GM12878 (cell line): ENCODE measurements at regions not wholly inside any gene's neighbourhood (a gene's known extent, or its start where the extent isn't known, plus 50 kb on each side); places are given as distances from the start of the nearest gene placed in this dataset.

ENCODE experiments used
- ATAC-seq: fragments of 200-7000 bp; cut with Tn5 transposase; 3 replicates; pipeline ENCODE4 v1.9.1; 2020; ENCODE audit warnings: mild to moderate bottlenecking, moderate library complexity
- BruUV-seq: library from RNA; stranded (reverse); fragments of 400-500 nt; replicated peaks from 2 replicates; lab custom pipeline; 2021; lab: Mats Ljungman, UMichigan
- CTCF ChIA-PET: fragments of 300-600 bp; sonication (Branson Sonifier 250); formaldehyde crosslinking; extraction: SDS; loops from one replicate; lab custom pipeline; 2021; ENCODE audit warnings: inconsistent platforms; lab: Yijun Ruan, JAX
- POLR2A ChIA-PET: fragments of 350-600 bp; formaldehyde crosslinking; extraction: SDS; loops from one replicate; lab custom pipeline; 2021; ENCODE audit warnings: inconsistent platforms; lab: Charles Lee
- RAD21 ChIA-PET: fragments of 300-600 bp; sonication (Branson Sonifier 250); formaldehyde crosslinking; loops from one replicate; lab custom pipeline; 2023; ENCODE audit warnings: antibody characterized with exemption; ENCODE audit not compliant: unreplicated experiment; lab: Charles Lee
- SMC1A ChIA-PET: fragments of 300-600 bp; sonication (Branson Sonifier 250); formaldehyde crosslinking; loops from one replicate; lab custom pipeline; 2023; ENCODE audit not compliant: unreplicated experiment, uncharacterized antibody; lab: Charles Lee
- DNase-seq: peaks from one replicate; pipeline ENCODE4 v3.0.0-alpha.2; 2011; ENCODE audit warnings: low read depth, low spot score
- FAIRE-seq: peaks from 3 replicates; lab custom pipeline; 2011; peaks lifted over from hg19 to GRCh38; lab: Jason Lieb, UNC
- H2AFZ ChIP-seq: 2 replicates; pipeline ENCODE4 v1.6.0; 2011; ENCODE audit warnings: low read depth, low read length, control low read depth; ENCODE audit not compliant: control insufficient read depth
- H3K27ac ChIP-seq: 2 replicates; pipeline ENCODE4 v1.5.1; 2011; ENCODE audit warnings: control low read depth; ENCODE audit not compliant: control insufficient read depth, insufficient read depth
- H3K27me3 ChIP-seq, 2 experiments: replicated peaks in 1 of 2; 2 replicates each; pipeline versions ENCODE4 v1.6.0 to v1.6.1; 2011; ENCODE audit warnings: low read length in 1 of 2; ENCODE audit not compliant: control insufficient read depth in 2 of 2, insufficient read depth in 2 of 2
- H3K36me3 ChIP-seq, 2 experiments: 2 replicates each; pipeline ENCODE4 v1.5.1; 2011; ENCODE audit warnings: low read length in 1 of 2; ENCODE audit not compliant: control insufficient read depth in 2 of 2, insufficient read depth in 2 of 2
- H3K4me1 ChIP-seq: 2 replicates; pipeline ENCODE4 v1.6.1; 2011; ENCODE audit warnings: mild to moderate bottlenecking, low read length, moderate library complexity, mixed read lengths; ENCODE audit not compliant: control insufficient read depth, insufficient read depth
- H3K4me2 ChIP-seq: 2 replicates; pipeline ENCODE4 v1.6.0; 2011; ENCODE audit warnings: control low read depth; ENCODE audit not compliant: control insufficient read depth, insufficient read depth
- H3K4me3 ChIP-seq: fragments of 200-600 bp; sonication (generic); 2 replicates; pipeline ENCODE4 v1.5.1; 2016
- H3K79me2 ChIP-seq: 2 replicates; pipeline ENCODE4 v1.6.0; 2011; ENCODE audit warnings: low read length; ENCODE audit not compliant: control insufficient read depth, insufficient read depth
- H3K9ac ChIP-seq: 2 replicates; pipeline ENCODE4 v1.8.0; 2011; ENCODE audit warnings: low read length, control low read depth, mixed read lengths; ENCODE audit not compliant: control insufficient read depth, insufficient read depth
- H3K9me3 ChIP-seq: replicated peaks from 3 replicates; pipeline ENCODE4 v1.5.1; 2011; ENCODE audit warnings: mild to moderate bottlenecking, low read length; ENCODE audit not compliant: control insufficient read depth, insufficient read depth
- H4K20me1 ChIP-seq: 2 replicates; pipeline ENCODE4 v1.6.0; 2011; ENCODE audit not compliant: control insufficient read depth, insufficient read depth
- ATF7 ChIP-seq: fragments of 450-650 bp; IDR thresholded peaks from 2 replicates; pipeline ENCODE4 v1.6.1; 2016; ENCODE audit warnings: low read depth, mild to moderate bottlenecking
- CEBPB ChIP-seq, 2 experiments: fragments of 150-350 bp in 1 of 2; IDR thresholded peaks; 2 replicates each; pipeline ENCODE4 v1.6.1; 2012 to 2014; ENCODE audit warnings: low read depth in 2 of 2, low read length in 2 of 2, borderline replicate concordance in 1 of 2, inconsistent platforms in 1 of 2
- NFIC ChIP-seq: IDR thresholded peaks from 2 replicates; pipeline ENCODE4 v1.6.1; 2012; ENCODE audit warnings: low read depth, mild to moderate bottlenecking, inconsistent platforms, low read length, moderate library complexity
- NRF1 ChIP-seq: conservative IDR thresholded peaks from 2 replicates; pipeline ENCODE4 v1.6.1; 2011; ENCODE audit warnings: mild to moderate bottlenecking, low read depth, low read length, improper control_type of control experiment
- SP1 ChIP-seq: IDR thresholded peaks from one replicate; pipeline ENCODE4 v1.6.1; 2011; ENCODE audit warnings: low read depth, low read length
- SPI1 ChIP-seq: IDR thresholded peaks from 2 replicates; pipeline ENCODE4 v1.6.1; 2011; ENCODE audit warnings: low read depth, mild to moderate bottlenecking, low read length, moderate library complexity, borderline replicate concordance; ENCODE audit not compliant: insufficient read depth
- ZBED1 ChIP-seq: IDR thresholded peaks from 2 replicates; pipeline ENCODE4 v1.6.1; 2016; ENCODE audit warnings: borderline replicate concordance
- ZNF24 ChIP-seq: fragments of 450-650 bp; IDR thresholded peaks from 2 replicates; pipeline ENCODE4 v1.6.1; 2017; ENCODE audit warnings: antibody characterized with exemption, mild to moderate bottlenecking
- ZNF687 ChIP-seq: fragments of 450-650 bp; IDR thresholded peaks from 2 replicates; pipeline ENCODE4 v1.6.1; 2017; ENCODE audit warnings: mild to moderate bottlenecking, moderate library complexity
- WGBS: methylation state at CpG from one replicate; pipeline ENCODE4 v1.1.6; 2016; ENCODE audit warnings: low lambda C conversion rate; ENCODE audit not compliant: insufficient replicate concordance, insufficient coverage; ENCODE audit errors: missing lambda C conversion rate; 5-methylcytosine and 5-hydroxymethylcytosine counted together
- in situ Hi-C: fragments of 300-500 bp; cut with MboI; formaldehyde crosslinking; loops from 9 replicates; pipeline ENCODE4 v1.14.3; 2018; ENCODE audit warnings: mixed read lengths
- intact Hi-C: fragments of 100-400 bp; cut with micrococcal nuclease; formaldehyde crosslinking; loops from one replicate; pipeline ENCODE4 v1.14.2; 2022; ENCODE audit not compliant: unreplicated experiment
- TF ChIP-seq, protein P1 (sequence below): fragments of 450-650 bp; IDR thresholded peaks from 2 replicates; pipeline ENCODE4 v1.6.1; 2016; ENCODE audit warnings: mild to moderate bottlenecking
- TF ChIP-seq, protein P2 (sequence below): IDR thresholded peaks from 2 replicates; pipeline ENCODE4 v1.6.1; 2012; ENCODE audit warnings: low read depth, low read length, improper control_type of control experiment
- TF ChIP-seq, protein P3 (sequence below): fragments of 450-650 bp; IDR thresholded peaks from 2 replicates; pipeline ENCODE4 v1.6.1; 2017; ENCODE audit warnings: antibody characterized with exemption, mild to moderate bottlenecking, moderate library complexity

- Histone ChIP-seq H3K36me3 (no peaks in the 10 kb centered on the region), H2AFZ (no peak overlapping the region), H3K79me2 (no peaks in the 10 kb centered on the region), H3K4me1 (no peaks in the 10 kb centered on the region), H4K20me1 (no peaks in the 10 kb centered on the region), H3K27me3 (no peaks in the 10 kb centered on the region), H3K27ac (no peak overlapping the region), H3K9me3 (no peaks in the 10 kb centered on the region), H3K4me2 (no peak overlapping the region), H3K9ac (no peak overlapping the region), H3K4me3 (no peak overlapping the region)
- WGBS, result 35% methylated on average over 2 of the region's 2 CpGs
- ChIA-PET CTCF (no interaction called here), SMC1A (no interaction called here), RAD21 (no interaction called here), POLR2A (no interaction called here)
- in situ Hi-C loops (loop anchor here (10.0 kb wide), 1 partner anchor 1887 kb away; no protein-coding TSS in a partner anchor), intact Hi-C loops (no loop called here)
- no peak for ATAC-seq
- TF ChIP-seq, protein P1, sequence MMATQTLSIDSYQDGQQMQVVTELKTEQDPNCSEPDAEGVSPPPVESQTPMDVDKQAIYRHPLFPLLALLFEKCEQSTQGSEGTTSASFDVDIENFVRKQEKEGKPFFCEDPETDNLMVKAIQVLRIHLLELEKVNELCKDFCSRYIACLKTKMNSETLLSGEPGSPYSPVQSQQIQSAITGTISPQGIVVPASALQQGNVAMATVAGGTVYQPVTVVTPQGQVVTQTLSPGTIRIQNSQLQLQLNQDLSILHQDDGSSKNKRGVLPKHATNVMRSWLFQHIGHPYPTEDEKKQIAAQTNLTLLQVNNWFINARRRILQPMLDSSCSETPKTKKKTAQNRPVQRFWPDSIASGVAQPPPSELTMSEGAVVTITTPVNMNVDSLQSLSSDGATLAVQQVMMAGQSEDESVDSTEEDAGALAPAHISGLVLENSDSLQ, result no peak
- TF ChIP-seq, protein P2, sequence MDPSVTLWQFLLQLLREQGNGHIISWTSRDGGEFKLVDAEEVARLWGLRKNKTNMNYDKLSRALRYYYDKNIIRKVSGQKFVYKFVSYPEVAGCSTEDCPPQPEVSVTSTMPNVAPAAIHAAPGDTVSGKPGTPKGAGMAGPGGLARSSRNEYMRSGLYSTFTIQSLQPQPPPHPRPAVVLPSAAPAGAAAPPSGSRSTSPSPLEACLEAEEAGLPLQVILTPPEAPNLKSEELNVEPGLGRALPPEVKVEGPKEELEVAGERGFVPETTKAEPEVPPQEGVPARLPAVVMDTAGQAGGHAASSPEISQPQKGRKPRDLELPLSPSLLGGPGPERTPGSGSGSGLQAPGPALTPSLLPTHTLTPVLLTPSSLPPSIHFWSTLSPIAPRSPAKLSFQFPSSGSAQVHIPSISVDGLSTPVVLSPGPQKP, result no peak
- TF ChIP-seq ZBED1, result no peak
- TF ChIP-seq ZNF24, result no peak
- TF ChIP-seq NFIC, result no peak
- TF ChIP-seq ATF7, result no peak
- no peak for TF ChIP-seq CEBPB (IDR thresholded peaks at IDR 0.05; ENCODE audit: borderline replicate concordance in 1 of 2, low read depth in 2 of 2, low read length in 2 of 2)
- TF ChIP-seq SP1, result no peak
- TF ChIP-seq, protein P3, sequence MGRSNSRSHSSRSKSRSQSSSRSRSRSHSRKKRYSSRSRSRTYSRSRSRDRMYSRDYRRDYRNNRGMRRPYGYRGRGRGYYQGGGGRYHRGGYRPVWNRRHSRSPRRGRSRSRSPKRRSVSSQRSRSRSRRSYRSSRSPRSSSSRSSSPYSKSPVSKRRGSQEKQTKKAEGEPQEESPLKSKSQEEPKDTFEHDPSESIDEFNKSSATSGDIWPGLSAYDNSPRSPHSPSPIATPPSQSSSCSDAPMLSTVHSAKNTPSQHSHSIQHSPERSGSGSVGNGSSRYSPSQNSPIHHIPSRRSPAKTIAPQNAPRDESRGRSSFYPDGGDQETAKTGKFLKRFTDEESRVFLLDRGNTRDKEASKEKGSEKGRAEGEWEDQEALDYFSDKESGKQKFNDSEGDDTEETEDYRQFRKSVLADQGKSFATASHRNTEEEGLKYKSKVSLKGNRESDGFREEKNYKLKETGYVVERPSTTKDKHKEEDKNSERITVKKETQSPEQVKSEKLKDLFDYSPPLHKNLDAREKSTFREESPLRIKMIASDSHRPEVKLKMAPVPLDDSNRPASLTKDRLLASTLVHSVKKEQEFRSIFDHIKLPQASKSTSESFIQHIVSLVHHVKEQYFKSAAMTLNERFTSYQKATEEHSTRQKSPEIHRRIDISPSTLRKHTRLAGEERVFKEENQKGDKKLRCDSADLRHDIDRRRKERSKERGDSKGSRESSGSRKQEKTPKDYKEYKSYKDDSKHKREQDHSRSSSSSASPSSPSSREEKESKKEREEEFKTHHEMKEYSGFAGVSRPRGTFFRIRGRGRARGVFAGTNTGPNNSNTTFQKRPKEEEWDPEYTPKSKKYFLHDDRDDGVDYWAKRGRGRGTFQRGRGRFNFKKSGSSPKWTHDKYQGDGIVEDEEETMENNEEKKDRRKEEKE, result no peak
- TF ChIP-seq ZNF687, result no peak
- TF ChIP-seq SPI1, result no peak
- TF ChIP-seq NRF1, result no peak
- BruUV-seq, result no TSS peak
- DNase-seq, result no peak
- no peak for FAIRE-seq
These were observed 151.3 kb downstream of the OR4M2 start for GRCh38 chr15:22231603-22232002.
